ENCODE measurements at regions not wholly inside any gene's neighbourhood (a gene's known extent, or its start where the extent isn't known, plus 50 kb on each side); places are given as distances from the start of the nearest gene placed in this dataset.

DNA sequence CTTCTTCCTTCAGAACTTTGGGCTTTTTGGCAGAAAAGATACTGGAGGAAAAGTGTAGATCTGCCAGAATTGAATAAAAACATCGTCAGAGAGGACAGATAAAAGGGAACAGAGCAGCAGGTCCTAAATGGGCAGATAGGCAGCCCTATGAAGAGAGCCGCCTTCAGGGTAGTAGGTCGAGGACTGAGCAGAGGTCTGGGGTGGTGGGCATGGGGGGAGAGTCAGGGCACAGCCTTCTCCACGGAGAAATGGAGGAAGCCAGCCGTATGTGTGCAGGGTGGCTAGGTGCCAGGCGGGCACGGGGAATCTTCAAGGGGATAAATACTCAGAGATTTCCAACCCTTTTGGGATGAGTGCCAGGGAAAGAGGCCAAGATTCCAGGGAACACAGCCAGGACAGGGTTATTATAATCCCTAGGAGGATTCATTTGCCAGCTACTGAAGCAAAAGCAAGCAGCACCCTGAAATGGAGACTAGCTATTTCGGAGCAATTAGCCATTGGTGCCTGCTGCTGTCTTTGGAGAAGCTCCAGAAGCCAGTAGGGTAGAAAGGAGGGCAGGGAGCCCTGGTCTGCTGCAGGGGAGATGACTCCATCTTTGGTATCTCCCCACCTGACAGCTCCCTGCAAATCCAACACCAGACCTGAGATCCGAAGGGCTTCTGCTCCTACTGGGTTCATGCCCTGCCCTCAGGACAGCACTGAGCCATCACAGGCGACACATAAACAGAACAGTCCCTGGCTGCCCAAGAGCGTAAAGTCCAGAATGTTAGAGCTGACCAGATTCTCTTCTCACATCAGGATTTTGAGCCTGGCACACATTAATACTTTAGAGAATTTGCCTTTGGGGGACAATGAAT lies 174.5 kb upstream of the NTM start:
- DNase-seq = no peak

DNA sequence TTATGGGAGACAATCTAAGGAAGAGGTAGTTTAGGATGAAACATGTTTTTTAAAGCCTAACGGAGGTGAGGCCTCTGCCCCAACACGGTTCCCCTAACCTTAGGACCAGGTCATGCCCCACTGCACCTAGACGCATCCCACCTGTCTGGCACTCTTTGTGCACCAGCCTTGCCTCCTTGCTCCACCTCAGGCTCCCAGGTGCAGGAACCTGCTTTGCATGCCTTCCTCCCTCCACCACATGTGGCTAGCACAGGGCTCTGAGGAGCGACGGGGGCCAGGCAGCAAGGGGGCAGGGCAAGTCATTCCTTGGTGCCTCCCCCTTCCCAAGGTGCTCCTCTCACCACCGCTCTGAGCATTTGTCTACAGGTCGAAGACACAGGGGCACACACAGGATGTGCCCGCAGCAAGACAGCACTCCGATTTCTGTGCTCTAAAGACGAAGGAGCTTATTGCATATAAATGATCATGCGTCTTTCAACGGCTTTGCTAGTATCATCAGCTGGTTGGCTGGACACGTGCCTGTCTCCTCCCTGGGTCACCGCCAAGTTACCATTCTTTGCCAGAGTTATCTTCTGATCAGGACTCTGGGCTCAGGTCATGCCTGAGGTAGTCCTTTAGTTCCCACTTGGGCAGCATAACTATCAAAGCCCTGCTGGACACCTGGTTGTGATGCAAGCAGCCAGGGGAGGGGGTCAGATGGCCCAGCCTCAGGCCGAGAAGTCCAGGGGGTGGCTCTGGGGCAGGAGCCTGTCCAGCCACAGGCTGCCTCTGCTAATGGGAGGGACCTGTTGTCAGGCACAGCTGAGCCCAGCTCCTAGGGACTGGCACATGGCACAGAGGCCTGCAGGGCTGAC lies 172.0 kb upstream of the NTM start:
- DNase-seq = no peak

DNA sequence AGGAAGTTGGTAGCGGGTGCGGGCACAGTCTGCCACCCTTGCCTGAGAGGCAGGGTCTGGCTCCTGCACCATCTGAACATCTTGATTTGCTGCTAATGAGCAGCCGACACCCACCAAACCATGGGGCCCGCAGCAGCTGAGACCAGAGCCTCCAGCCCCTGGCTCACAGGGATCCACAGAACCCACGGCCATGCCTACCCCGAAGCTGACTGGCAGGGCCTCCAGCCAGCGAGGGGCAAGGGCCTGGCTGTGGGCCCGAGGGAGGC lies 171.5 kb upstream of the NTM start:
- no peak for DNase-seq

DNA sequence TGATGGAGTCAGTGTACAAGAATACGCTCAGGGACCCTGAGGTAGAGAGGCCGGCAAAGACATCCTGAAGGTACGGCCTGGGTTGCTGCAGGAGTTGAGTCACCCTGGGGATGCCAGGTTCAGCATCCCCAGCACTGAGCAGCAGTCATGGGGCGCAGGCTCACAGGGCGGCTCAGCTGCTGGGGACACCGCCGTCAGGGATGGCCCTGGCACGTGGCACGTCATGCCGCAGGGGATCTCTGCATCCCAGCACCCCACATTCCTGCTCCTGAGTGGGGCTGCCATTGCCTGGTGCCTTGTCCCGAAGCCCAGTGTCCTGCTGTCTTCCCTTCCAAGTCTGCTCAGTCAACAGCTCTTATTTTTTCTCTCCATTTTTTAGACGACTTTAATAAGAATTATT lies 168.7 kb upstream of the NTM start:
- DNase-seq = no peak

DNA sequence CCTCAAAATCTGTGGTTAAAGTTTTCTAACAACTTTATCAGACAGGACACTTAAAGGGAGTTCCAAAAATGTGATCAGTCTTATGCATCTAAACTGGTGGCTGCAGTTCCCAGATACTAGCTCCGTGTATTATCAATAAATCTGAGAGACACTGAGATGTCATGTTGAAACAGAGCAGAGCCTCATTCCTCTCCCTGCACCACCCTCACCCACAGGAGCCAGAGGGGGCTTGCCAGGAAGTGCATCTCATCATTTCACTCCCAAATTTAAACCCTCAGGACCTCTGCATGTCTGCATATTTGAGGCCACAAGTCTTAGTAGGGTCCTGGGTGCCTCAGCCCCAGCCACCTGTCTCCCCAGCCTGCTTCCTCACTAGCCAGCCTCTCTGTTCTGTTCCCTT lies 167.4 kb upstream of the NTM start:
- no peak for DNase-seq

DNA sequence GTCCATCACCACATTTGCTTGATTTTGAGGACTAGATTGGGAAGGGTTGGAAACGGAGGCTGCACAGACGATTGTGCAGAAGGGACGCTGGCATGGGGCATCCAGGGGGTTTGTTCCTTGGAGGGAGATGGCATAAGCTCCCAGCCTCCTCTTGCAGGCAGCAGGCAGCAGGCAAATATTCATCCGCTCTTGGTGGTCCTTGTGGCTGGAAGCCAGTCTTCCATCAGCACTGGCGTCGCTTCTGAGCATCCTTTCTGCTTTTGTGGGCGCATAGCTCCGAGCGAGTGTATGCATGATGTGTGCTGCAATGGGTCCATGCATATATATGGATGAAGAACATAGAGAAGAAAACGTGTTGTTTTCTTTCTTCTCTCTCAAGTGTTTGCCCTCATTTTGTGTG lies 166.1 kb upstream of the NTM start:
- DNase-seq = no peak

DNA sequence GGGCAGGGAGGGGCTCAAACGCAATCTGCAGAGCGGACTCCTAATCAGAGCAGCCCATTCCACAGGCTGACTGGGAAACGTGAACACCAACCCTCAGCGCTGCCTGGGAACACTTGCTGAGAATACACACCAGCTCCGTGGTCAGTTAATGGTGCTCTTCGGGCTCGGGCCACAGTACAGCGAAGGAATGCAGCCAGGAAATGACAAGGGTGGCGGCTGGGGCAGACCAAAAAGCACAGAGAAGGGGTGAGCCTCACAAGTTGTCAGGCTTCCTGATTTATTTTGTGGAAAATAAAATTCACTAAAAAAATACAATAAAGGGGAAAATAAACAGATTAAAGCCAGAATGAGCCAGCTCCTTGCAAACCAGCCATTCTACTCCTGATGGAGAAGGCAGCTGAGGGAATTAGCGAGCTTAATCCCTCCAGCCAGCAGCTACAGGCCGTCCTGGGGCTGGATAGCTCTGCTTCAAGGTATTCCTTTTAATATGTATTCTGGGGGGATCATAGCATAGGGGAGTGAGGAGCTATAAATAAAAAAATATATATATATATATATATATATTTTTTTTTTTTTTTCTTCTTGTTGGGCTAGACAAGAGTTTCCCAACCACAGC lies 165.5 kb upstream of the NTM start:
- DNase-seq = no peak

DNA sequence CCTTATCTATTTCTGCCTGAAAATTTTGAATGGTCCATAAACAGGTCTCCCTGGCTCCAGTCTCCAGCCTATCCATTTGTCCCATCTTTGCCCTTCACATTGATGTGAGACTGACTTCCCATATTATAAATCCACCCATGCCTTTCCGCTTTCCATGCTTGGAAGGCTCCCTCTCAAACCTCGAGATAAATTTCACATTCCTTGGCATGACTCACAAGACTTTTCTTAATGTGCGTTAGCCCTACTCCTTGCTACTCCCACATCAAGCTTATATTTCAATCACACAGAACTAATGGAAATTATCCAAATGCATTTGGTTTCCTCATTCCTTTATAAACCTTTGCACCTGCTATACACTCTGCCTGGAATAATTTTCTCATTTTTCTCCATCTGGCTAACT lies 163.7 kb upstream of the NTM start:
- DNase-seq = no peak

DNA sequence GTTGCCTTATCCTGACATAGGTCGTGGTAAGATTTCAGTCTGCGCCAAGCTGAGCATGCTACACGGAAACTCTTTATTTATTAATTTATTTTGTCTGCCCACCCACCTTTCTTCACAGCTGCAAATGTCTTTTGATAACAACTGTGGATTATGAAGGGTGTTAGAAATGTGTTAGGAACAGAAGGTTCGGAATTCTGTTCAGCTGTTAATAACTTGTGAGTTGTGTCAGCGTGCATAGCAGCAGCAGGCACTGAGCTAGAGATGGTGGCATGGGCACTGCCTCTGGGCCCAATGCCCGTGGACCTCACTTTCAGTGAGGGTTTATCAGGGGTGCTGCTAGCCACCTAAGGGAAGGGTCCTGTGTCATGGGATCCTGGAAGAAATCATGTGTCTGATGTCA lies 162.5 kb upstream of the NTM start:
- no peak for DNase-seq

DNA sequence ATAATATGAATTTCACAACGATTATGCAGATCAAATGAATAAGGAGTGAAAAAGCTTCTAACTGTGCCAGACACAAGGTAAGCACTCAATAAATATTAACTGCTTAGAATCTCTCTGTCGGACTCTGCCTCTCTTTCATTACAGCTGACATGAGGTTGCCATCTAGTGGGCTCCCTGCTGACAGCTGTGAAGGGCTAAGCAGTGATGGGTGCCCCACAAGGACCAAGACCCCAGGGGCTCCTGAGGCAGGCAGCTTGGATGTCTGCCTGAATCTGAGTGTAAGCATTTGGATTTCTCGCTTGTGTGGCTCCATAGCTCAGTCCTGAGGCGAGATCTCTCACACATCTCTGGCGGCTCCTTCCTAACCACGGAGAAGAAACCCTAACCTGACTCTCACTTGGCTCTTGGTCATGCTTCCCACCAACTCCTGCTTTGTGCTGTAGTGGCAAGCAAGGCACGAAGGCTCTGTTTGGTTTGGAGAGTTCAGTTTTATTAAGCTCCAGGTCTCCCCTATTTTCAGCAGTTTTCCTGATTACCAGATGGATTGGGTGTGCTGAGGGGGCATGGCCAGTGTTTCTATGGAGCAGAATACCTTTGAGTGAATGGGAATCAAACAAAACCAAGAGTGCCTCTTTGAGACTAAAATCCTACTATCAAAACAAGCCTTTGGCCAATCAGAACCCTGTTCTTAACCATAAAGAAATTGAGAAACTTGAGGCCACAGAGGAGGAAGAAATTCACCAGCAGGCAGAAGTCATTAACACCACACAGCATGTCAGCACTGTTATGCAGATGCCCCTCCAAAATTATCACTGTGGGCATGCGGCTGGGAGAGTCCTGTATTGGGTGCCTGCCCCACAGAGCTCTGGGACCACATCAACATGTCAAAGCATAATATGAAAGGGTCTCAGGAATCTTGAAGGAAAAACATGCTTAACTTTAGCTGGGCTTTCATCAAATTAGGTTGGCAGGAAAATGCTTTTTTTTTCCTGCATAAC lies 152.8 kb upstream of the NTM start:
- DNase-seq = no peak

DNA sequence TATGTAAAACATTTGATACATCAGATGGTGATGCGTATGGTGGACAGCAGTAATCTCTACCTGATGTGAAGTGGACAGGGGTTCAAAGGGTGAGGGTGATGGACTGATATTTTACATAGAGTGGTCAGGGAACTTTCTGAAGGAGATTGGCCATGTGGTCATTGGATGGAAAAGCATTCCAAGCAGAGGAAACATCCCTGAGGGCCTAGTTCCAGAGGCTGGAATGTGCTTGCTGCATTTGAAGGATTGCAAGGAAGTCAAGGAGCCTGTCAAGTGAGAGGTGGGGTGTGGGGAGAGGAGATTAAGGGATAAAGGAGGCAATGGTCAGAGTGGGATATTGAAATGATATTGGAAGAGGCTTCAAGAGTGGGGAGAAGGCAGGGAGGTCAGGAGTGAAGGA lies 151.9 kb upstream of the NTM start:
- DNase-seq = no peak

DNA sequence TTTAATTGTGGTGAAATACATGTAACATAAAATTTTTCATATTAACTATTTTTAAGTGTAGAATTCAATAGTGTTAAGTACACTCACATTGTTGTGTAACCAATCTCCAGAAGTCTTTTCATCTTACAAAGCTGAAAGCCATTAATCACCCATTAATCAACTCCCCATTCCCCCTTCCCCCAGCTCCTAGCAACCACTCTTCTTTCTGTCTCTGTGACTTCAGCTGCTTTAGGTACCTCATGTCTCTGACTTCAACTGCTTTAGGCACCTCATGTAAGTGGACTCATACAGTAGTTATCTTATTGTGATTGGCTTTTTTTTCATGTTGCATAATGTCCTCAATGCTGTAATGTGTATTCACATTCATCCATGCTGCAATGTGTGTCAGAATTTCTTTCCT lies 150.8 kb upstream of the NTM start:
- no peak for DNase-seq

DNA sequence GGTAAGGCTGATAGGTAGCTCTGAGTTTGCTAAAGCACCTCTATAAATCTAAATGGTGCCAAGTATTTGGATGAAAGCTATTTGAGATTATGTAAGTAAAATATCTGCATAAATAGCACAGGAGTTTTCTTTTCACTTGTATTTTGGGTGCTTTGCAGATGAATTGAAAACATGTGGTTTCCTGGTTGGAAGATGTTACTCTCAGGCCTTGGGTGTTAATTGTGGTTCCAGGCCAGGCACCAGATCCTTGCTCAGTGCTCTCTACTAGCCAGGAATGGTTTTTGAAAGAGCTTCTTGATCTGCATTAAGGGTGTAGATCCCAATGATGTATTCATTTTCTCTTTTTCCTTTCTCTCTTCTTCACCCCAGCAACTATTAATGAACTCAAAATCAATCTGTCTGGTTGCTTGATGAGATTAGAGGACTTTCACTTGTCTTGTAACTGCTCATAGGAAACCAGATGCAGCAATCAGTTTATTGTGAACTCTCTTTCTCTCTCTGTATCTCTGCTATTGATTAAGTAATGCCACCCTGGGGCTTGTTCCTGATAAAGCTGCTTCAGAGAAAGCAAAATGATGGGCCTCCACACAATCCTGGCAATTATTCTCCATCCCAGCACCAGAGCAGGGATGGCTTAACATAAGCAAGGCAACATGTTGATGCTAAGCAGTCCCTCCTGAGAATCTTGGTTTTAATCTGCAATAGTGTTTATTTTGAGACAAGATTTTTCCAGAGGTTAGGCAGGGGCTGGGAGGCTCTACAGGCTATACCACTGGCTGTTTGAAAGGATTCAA lies 147.0 kb upstream of the NTM start:
- no peak for DNase-seq

DNA sequence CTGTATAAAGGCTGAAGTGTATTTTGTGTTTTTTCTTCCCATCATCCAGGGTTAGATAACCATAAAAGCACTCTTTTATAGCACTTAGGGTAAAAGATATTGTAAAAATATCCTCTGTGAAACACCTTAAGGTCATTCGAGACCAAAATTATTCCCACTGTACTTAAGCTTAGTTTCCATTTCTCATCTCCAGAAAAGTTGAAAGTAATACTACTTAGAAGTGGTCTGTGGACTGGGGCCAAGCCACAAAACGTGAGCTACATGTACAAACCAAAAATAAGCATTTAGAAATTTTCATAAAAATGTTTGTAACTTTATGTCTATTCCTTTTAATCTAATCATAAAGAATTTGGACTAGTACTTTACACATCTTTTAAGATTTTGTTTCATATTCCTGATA lies 142.0 kb upstream of the NTM start:
- no peak for DNase-seq

DNA sequence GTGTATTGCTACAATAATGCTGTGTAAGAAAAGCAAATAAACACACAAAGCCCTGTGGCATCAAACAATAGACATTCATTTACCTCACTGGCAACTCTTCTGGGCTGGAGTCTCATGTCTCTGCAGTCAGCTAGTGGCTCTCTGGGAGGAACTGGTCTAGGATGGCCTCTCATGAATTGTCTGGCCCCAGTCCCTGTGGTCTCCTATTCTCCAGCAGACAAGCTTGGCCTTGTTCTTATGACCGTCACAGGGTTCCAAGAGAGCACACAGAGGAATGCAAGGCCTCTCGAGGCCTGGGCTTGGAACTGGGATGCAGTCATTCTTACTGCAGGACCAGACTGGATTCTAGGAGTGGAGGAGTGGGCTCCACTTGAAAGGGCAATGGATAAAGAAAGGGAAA lies 141.2 kb upstream of the NTM start:
- DNase-seq = no peak

DNA sequence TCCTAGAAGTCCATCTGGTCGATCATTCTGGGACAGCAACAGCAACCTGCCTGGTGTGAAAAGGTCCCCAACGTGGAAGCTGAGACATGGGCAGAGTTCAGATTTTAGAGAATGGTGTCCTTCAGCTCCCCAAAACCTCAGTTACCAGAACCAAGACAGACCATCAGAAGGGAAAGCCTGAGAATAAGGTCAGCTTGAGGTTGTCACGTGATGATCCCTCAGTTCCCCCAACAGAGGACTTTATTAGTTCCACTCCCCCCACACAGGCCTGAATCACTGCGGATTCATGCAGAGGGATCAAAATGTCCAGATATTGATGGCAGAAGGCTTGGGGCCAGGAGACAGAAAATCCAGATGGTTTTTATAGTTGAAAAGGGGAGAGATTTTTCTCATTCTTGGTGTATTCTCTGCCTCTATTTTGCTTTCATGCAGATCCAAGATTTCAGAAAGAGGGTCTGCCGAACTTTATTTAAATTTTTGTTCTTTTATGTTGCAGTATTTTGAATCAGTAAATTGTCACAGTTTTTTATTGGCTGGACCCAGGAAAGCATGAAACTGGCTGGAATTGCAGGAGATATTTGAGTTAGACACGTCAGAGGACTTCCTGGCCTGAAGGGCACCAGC lies 139.0 kb upstream of the NTM start:
- no peak for DNase-seq

DNA sequence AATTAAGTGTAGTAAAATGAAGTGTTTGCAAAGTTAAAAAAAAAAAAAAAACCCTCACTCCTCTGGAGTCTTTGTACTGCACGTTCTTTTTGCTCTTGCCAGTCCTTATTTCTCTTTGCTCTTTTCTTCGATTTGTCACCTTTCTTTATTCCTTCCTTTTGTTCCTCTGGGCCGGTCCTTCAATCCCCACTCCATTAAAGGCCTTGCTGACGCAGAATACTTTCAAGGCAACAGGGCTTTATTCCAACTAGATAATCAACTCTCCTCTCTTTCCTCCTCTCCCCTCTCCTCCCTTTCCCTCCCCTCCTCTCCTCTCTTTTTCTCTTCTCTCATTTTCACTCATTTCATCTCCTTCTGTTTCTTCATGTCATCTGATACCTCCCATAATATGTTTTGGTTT lies 138.2 kb upstream of the NTM start:
- DNase-seq = no peak

DNA sequence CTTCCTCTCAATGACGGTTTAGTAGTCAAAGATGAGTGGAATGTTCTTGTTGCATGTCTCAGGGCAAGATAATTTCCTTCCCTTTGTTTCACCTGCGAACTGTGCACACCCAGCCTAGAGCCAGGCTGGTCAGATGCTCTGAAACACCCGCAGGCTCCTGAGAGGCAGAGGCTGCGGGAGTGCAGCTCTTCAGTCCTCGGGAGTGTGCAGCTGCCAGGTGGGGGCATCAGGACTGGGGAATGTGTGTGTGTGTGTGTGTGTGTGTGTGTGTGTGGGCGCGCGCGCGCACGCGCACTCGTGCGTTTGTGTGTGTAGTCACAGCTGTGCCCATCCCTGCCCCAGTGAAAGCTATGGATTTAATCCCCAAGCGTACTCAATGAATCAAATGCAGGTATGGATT lies 136.2 kb upstream of the NTM start:
- DNase-seq = no peak

DNA sequence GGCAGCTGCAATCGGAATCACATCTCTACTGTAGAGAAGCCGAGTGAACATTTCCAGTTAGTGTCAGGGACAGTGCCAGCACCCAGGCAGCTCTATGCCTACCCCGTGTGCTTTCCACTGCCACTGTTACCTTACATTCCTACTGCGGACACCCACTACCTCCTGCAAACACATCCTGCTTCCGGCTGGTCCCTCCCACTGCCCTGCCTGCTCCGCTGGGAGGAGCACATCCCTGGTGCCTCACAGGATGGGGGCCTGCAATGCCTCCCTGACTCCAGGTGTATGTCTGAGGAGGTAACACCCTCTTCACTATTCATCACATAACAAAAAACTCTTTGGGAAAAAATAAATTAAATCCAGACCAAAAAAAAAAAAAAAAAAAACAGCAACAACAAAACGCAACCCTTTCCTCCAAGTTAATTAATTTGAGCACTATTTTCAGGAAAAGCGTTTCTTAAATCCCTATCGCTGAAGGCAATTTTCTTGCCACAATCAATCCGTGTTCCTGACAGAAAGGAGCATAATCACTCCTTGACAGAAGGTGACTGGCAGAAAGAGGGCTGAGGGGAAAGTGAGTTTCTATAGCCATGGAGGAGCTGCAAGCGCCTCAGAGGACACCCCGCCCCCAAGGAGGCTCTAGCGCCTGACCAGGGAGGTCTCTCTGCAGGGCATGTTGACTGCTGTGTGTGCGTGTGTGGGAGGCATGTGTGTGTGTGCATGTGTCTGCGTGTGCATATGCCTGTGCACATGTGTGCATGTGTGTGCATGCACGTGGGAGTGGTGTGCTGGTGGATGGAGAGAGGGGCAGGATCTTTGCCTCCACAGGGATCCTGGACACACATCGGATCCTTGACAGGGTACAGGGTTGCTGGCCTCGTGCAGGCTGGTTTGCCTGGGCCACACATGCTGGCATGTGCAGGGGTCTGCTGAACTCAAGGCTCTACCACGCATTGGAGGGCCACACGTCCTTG lies 134.8 kb upstream of the NTM start:
- DNase-seq = no peak

DNA sequence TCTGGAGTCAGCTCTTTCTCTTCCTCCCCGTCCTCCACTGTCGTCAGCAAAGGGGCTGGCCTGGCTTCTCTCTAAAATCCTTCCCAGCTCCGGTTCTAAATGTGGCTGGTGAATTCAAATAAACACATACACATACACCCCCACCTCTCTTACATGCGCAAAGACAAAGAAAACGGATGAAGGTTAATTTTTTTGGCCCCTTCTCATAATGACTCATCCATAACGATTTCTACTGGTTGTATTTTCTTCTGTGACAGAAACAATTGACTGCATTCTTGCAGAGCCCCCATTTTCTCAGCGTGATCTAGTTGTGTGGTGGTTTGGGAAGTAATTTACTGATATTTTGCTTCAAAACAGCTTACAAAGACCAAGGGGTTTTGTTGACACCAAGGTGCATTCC lies 130.0 kb upstream of the NTM start:
- no peak for DNase-seq
